ENCODE measurements at regions not wholly inside any gene's neighbourhood (a gene's known extent, or its start where the extent isn't known, plus 50 kb on each side); places are given as distances from the start of the nearest gene placed in this dataset.

DNA sequence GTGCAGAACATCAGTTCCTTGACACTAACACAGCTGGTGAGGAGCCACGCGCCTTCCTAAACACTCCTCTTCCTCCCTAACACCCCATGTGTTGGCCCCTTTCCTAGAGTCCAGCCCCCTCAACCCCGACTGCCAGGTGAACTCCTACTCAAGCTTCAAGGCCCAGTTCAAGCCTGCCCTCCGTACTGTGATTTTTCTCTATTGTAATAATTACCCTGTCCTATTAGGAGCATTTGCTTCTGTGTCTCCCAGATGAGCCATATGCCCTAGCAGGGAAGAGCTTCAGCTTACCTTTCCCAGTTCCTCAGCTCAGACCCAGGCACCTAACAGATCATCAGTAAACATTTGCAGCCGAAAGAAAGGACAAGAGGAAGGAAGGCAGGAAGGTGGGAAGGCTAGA is 130.6 kb upstream of the SALL3 start:
- no peak overlapping the region for H3K4me3 ChIP-seq (ENCODE audit: low read depth, low read length)

DNA sequence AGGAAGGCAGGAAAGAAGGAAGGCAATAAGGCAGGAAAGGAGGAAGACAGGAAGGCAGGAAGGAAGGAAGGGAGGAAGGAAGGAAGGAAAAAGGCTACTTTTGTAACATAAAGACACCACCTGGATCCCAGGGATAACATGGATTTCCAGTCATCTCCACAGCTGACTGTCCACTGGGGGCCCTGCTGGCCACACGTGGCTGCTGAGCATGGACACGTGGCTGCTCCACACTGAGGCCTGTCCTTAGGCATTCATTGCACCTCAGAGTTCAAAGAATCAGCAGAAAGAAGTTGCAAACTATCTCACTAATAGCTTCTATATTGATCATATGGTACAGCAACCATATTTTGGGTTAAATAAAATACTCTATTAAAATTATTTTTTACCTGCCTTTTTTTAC is 130.2 kb upstream of the SALL3 start:
- H3K4me3 ChIP-seq (ENCODE audit: low read depth, low read length): no peak overlapping the region
- no peak for TF ChIP-seq CTCF (IDR thresholded peaks at IDR 0.05; ENCODE audit: borderline replicate concordance, insufficient read depth, low read depth, low read length)

More for the DNA sequence above, 130.6 kb upstream of the SALL3 start:
- no peak for TF ChIP-seq CTCF (IDR thresholded peaks at IDR 0.05; ENCODE audit: borderline replicate concordance, insufficient read depth, low read depth, low read length)

GRCh38 chr18:78853341-78853740 is 126.3 kb upstream of the SALL3 start:
- TF ChIP-seq CTCF (IDR thresholded peaks at IDR 0.05; ENCODE audit: borderline replicate concordance, insufficient read depth, low read depth, low read length): no peak
- H3K4me3 ChIP-seq (ENCODE audit: low read depth, low read length): no peak overlapping the region

GRCh38 chr18:78855188-78855587 is 124.4 kb upstream of the SALL3 start:
- no peak for TF ChIP-seq CTCF (IDR thresholded peaks at IDR 0.05; ENCODE audit: borderline replicate concordance, insufficient read depth, low read depth, low read length)
- no peak overlapping the region for H3K4me3 ChIP-seq (ENCODE audit: low read depth, low read length)

GRCh38 chr18:78856569-78857313 is 122.9 kb upstream of the SALL3 start:
- no peak overlapping the region for H3K4me3 ChIP-seq (ENCODE audit: low read depth, low read length)
- TF ChIP-seq CTCF (IDR thresholded peaks at IDR 0.05; ENCODE audit: borderline replicate concordance, insufficient read depth, low read depth, low read length): no peak

- no peak overlapping the region for H3K4me3 ChIP-seq (ENCODE audit: low read depth, low read length)
- TF ChIP-seq CTCF (IDR thresholded peaks at IDR 0.05; ENCODE audit: borderline replicate concordance, insufficient read depth, low read depth, low read length): no peak
Measured at GRCh38 chr18:78857314-78858150, 122.1 kb upstream of the SALL3 start.
